Stimulated activated CD4-positive, alpha-beta T cell treated with anti-CD3 and anti-CD28 coated beads, Interleukin-2, amount 100 ng/mL, for 48 hours (primary cell): ENCODE measurements at regions not wholly inside any gene's neighbourhood (a gene's known extent, or its start where the extent isn't known, plus 50 kb on each side); places are given as distances from the start of the nearest gene placed in this dataset.

Experiments
- DNase-seq, 2 donors: peaks; one replicate each; pipeline ENCODE4 v3.0.0-alpha.2; 2020

GRCh38 chr13:59522652-59523051, 641.1 kb downstream of the DIAPH3 start:
- no peak for DNase-seq

- no peak for DNase-seq
These were observed 636.2 kb downstream of the DIAPH3 start for GRCh38 chr13:59527500-59527899.

- DNase-seq, result peak in 1 of 2 donors; percentile 2
These were observed 632.1 kb downstream of the DIAPH3 start for GRCh38 chr13:59531571-59532091.

- DNase-seq, result no peak
These were observed 631.3 kb downstream of the DIAPH3 start for GRCh38 chr13:59532405-59532804.

- DNase-seq, result no peak
These were observed 629.9 kb downstream of the DIAPH3 start for GRCh38 chr13:59533561-59534555.

GRCh38 chr13:59534806-59535205, 628.9 kb downstream of the DIAPH3 start:
- DNase-seq, result no peak

- DNase-seq, result no peak
These were observed 626.2 kb downstream of the DIAPH3 start for GRCh38 chr13:59537500-59537899.

- no peak for DNase-seq
These were observed 625.2 kb downstream of the DIAPH3 start for GRCh38 chr13:59538512-59538911.

- no peak for DNase-seq
These were observed 621.4 kb downstream of the DIAPH3 start for GRCh38 chr13:59542303-59542702.

- no peak for DNase-seq
These were observed 620.3 kb downstream of the DIAPH3 start for GRCh38 chr13:59543418-59543817.

GRCh38 chr13:59545007-59545406, 618.7 kb downstream of the DIAPH3 start:
- DNase-seq, result no peak

GRCh38 chr13:59546178-59546577, 617.5 kb downstream of the DIAPH3 start:
- DNase-seq, result no peak

GRCh38 chr13:59547950-59548349, 615.8 kb downstream of the DIAPH3 start:
- no peak for DNase-seq

- no peak for DNase-seq
These were observed 600.8 kb downstream of the DIAPH3 start for GRCh38 chr13:59562924-59563323.

GRCh38 chr13:59566561-59566960, 597.2 kb downstream of the DIAPH3 start:
- DNase-seq, result no peak

- no peak for DNase-seq
These were observed 595.4 kb downstream of the DIAPH3 start for GRCh38 chr13:59568306-59568705.

- no peak for DNase-seq
These were observed 593.5 kb downstream of the DIAPH3 start for GRCh38 chr13:59570204-59570603.

GRCh38 chr13:59584101-59584500, 579.6 kb downstream of the DIAPH3 start:
- no peak for DNase-seq

GRCh38 chr13:59584761-59585670, 578.7 kb downstream of the DIAPH3 start:
- DNase-seq, result no peak

- DNase-seq, result no peak
These were observed 576.7 kb downstream of the DIAPH3 start for GRCh38 chr13:59587030-59587429.

GRCh38 chr13:59587971-59588716, 575.6 kb downstream of the DIAPH3 start:
- no peak for DNase-seq

GRCh38 chr13:59588717-59589067, 575.0 kb downstream of the DIAPH3 start:
- DNase-seq, result no peak

- DNase-seq, result no peak
These were observed 561.7 kb downstream of the DIAPH3 start for GRCh38 chr13:59601993-59602392.
